ENCODE measurements at regions not wholly inside any gene's neighbourhood (a gene's known extent, or its start where the extent isn't known, plus 50 kb on each side); places are given as distances from the start of the nearest gene placed in this dataset.

DNA sequence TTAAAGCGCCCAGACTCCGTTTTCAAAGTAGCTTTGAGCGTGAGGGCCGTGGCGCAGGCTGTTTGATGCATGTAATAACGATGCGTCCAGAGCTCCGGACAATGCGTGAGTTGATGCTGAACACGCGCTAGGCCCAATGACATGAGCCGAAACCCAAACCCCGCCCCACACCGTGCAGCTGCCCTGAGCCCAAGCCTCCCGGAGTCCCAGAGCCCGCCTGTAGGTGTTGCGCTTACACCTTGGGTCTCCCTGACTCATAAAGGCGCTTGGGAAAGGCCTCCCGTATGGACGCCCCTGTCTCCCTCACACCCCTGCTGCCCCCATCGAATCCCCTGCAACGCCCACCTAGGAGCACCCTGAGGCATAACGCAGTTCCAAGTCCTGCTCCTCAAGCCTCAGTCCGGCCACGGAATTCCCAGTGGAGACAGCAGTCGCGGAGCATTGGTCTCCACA lies 87.6 kb downstream of the ERMARD start:
- TF ChIP-seq GATA2 (IDR thresholded peaks at IDR 0.05; ENCODE audit: low read depth, low read length) = no peak
- TF ChIP-seq GATA3 (IDR thresholded peaks at IDR 0.05; ENCODE audit: low read depth, low read length) = no peak
